ENCODE measurements at regions not wholly inside any gene's neighbourhood (a gene's known extent, or its start where the extent isn't known, plus 50 kb on each side); places are given as distances from the start of the nearest gene placed in this dataset.
A peak's percentile ranks its signal among the peaks of the same experiment; 100 is the strongest.

DNA sequence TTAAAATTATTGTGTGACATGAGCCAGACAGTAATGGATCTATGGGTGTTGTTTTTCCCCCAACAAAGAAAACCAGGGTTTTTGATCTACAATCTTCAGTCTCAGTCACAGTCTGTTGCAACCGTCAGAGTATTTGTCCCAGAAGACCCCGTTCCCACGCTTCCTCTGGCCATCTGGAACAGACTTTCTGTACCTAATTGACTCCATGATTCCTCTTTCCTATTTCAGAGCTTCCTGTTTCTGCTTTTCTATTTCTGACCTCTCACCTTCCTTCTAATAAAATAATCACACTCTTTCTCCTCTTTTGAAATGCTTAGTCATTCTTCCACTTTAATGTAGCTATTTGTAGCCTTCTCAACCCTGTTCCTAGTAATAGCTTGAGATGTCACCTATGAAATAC, 1044.8 kb downstream of the DTWD2 start:
- DNase-seq, result no peak

DNA sequence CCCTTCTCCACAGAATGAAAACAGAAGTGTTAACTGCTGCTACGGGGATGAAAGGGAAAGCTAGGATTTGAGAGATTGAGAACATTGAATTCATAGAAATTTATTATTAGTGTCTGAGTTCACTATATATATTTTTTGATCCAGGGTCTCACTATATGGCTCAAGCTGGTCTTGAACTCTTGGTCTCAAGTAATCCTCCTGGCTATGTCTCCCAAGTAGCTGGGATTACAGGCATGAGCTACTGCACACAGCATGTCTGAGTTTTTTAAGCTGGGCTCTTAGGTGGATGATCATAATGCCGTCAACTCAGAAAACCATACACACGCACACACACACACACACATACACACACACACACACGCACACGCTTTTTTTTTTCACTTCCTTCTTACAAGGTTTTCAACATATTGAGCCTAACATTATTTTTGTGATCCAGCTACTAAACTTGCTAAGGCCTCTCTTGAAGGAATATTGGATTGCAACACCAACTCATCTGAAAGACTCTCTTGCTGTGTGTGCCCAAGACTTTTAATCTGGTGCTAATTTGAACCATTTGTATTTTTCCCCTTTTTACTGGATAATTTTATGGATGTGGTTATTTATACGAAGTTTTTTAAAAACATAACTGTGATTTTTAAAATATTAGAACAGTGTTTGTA, 1045.4 kb downstream of the DTWD2 start:
- no peak for DNase-seq

DNA sequence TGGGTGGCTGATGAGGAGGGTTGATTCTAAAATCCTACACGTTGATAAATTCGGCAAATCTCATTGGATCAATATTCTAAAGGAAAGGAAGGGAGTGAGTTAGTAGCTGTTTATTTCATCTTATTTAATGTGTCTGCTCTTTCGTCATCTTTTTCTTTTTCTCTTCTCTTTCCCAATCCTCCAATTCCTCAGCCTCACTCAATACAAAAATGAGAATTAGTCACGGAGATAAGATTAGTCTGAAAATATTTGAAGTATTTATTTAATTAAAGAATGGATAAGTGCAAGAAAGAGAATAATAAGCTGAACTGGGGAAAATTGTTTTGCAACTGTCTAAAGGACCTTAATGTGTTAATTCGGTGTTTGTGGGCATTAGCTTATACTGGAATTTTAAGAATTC, 1095.1 kb downstream of the DTWD2 start:
- no peak for DNase-seq

DNA sequence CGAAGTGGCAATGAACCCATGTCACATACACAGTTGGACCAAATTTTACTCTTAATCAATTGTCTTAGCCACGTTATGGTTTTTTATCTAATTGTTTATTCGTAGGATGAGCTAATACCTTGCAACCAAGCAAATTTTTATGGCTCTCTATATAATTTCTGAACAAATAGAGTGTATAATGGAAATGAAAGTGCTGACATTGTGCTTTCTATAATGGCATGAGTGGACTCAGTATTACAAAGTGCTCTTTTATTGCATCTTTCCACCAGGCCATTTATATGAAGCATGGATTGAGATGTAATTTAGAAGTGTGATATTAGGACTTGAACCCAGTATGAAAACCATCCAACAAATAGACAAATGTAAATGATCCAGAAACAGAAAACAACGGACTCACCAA, 1096.0 kb downstream of the DTWD2 start:
- no peak for DNase-seq

DNA sequence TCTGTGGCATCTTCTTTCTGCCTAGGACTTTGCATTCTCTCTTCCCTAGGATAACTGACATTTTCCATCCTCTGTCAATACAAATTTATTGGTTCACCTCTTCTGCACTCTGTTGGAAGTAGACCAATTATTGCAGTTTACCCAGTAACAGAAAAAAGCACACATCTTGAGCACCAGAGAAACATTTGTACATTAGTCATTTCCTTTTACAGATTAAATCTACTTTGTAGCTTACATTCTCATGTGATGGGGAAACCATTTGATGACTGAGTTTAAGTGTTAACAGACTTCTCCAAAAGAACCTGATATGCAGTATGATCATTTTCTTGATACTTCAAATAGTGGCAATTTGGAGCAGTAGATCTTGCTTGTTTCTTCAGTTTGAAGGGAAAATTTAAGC, 1098.8 kb downstream of the DTWD2 start:
- DNase-seq, result no peak

DNA sequence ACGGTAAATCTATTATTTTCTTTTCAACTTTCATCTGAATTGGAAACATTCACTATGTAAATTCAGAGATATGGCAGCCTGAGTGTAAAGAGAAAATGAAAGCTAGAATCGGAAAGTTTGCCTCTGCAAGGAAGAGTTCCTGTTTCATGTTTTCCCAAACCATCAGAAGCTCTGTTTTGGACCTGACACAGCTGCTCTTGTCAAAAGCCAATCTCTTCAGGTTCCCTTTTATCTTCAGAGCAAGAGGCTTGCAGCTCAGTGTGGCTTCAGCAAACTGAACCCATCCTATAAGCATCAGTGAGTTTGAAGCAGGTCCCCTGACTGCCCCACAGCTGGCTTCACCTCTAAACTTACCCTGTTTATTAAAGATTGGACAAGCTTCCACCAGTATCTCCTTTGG, 1099.7 kb downstream of the DTWD2 start:
- peak; percentile 17 for DNase-seq

DNA sequence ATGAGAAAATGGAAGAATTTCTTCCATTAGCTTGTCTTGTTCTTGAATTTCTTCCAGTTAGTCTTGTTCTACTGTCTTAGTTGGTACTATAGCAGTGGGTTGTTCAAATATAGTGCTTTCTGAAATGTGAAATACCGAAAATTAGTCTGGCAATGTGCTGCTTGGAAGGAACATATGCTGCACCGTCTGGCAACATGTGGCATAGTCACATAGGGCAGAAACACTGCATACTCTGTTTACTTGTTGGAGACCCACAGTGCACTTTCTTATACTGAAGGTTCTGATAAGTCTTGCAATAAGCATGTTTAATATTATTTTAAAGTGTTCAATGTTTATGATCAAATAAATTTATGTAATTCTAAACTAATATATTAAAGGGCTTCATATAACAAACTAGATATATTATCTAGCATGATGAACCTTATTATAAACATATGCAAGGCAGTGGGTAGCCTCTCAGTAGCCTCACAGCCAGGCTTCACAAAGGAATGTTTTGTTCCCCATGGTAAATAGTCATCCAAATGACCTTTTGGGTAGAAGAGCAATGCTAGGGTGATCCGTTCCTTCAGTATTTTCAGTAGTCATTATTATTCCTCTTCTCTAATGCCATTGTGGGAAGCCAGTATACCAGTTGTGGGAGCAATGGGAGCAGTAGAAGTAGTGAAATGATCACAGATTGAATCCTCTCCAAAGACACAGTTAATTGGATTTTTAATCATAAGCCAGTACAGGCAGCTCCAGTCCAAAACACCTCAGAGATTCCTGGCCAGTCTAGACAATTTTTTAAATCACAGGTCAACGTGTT, 1106.7 kb downstream of the DTWD2 start:
- DNase-seq, result no peak

DNA sequence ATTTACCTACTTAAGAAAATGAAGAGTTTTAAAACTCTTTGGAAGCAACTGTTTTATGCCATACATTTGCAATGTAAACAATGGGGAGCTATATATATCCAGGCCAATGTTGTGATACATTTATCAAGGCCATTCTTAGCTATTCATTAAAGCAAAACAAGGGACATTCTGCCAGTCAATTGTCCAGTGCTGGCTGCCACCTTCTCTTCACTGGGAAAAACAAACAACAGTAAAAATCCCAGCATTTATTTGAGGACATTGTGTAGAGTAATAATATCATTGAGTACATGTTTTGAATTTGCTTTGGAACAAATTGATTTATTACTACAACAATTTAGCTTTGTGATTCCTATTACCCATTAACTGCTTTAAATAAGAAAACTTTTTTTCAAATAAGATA, 1107.4 kb downstream of the DTWD2 start:
- no peak for DNase-seq

DNA sequence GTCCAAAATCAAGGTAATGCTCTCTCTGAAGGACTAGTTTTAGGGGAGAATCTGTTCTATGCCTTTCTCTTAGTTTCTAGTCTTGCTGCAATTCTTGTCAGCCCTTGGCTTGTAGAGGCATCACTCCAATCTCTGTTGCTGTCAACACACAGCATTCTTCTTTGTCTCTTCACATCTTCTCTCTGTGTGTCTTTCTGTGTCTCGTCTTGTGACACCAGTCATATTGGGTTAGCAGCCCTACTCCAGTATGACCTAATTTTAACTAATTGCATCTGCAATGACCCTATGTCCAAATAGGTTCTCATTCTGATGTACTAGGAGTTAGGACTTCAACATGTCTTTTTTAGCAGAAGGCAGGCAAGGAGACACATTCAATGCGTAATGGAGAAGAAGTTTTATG, 1110.6 kb downstream of the DTWD2 start:
- no peak for DNase-seq

DNA sequence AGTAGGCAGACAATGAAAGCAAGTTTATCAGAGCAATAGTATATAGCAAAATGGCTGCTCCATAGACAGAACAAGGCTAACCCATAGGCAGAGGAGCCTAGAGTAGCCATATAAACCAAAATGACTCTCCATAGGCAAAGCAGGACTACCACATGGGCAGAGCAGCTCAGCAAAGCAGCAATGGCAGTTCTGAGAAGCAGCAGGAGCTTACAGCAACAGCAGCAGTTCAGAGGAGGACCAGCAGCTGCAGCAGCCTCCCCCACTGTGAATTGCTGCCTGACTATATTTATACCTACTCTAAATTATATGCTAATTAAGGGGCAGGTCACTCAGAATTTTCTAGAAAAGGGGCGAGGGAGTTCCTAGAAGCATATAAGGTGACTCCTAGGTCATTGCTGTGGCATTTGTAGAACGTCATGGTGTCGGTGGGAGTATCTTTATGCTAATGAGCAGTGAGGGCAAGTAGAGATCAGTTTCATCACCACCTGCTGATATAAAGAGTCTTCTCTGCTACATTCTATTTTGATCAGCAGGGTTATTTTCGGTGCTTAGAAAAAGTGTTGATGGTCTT, 1115.5 kb downstream of the DTWD2 start:
- no peak for DNase-seq

DNA sequence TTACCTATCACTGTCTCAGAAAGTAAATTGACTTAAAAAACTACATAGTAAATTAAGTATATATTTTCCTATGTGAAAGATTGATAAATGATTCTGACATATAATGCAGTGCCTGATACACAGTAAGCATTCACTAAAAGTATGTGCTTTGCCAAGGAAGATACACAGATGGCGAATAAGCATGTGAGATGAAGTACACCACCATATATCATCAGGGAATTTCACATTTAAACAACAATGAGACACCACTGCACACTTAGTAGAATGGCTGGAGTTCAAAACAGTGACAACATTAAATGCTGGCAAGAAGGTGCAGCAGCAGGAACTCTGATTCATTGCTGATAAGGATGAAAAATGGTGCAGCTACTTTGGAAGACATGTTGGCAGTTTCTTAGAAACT, 1118.8 kb downstream of the DTWD2 start:
- DNase-seq, result no peak

DNA sequence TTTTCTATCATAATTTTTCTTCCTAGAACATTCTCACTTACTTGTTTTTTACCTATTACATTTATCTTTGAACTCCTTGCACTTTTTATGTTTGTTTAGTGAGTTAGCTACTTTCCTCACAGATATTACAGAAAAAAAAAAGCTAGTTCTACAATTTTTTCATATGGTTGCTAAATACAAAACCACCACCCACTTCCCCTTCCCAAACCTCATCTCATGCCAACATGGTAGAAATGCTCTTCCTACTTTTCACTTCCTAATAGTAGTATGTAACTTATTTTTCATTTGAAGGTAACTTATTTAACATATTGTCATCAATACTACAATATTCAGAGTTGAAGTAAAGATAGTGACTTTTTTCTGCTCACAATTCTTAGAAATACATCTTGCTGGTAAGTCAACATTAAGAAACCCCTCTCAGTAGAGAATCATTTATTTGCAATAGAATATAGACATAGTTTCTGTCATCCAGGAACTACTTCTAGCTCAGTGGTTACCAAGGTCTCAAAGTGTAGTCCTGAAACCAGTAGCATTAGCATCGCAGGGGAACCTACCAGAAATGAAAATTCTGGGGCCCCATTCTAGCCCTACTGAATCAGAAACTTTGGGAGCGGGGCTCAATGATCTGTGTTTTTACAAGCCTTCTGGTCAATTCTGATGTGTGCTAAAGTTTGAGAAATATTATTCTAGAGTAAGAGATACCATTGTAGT, 1124.6 kb downstream of the DTWD2 start:
- no peak for DNase-seq

DNA sequence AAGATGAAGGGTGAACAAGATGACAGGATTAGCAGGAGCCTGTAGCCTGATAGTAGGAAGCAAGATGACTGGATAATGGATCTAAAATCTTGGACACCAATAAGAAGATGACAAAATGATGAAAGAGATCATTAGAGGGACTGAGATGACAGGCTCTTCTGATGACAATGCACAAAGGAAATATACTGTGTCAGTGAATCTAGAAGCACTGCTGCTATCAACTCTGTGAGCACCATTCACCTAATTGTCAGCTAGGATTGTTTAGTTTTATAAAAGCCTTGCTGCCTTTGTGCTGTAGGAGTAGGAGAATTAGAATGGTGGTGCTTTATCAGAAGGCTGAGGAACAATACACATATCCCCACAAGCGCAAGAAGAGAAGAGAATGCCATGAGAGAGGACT, 1127.8 kb downstream of the DTWD2 start:
- DNase-seq, result no peak

DNA sequence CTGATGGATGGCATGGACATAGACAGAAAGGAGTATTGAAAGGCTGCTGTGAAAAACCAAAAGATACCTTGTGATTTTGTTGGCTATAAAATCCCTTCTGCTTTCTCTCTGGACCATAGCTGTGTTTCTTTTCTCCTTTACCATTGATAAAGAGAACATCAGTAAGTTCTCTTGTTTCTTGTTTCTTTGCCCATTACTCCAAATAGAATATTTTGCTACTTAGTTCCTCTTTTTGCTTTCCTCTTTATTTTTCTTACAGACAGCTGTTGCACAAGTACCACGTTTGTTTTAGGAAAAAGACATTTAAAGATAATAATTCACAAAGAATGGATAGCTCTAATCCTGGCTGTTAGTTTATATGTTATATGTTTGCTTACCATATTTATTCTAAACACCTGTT, 1129.2 kb downstream of the DTWD2 start:
- DNase-seq, result no peak

DNA sequence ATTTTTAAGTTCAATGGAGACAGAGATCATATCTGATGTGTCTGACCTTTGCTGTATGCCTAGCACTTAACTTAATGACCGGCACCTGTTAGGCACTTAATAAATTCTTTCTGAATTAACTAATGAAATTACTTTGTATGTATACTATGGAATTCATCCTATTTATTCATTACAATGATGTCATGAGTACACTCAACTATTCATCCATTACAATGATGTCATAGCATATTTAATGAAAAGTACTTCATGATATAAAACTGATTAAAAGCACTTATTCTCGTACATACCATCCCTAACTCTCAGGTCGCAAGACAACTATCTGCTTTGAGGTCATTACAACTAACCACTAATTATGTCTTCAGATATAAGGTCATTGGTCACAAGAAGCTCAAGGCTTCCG, 1131.6 kb downstream of the DTWD2 start:
- no peak for DNase-seq

DNA sequence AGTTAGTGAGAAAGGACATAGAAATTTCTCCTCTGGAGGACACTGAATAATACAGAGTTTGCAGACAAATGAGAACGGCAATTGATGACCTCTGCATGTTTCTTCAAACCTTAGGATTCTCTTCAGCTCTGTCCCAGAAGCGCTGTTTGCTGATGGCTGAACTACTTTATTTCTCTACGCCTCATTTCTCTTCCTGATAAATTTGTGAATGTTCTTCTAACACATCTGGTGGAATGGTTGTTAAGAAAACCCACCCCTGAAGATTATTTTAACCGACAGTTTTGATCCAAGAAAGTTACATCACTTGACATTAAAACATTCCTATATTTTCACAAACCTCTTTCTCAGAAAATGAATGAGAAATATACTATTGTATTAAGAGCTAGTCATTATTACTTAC, 1150.6 kb downstream of the DTWD2 start:
- peak; percentile 17 for DNase-seq

DNA sequence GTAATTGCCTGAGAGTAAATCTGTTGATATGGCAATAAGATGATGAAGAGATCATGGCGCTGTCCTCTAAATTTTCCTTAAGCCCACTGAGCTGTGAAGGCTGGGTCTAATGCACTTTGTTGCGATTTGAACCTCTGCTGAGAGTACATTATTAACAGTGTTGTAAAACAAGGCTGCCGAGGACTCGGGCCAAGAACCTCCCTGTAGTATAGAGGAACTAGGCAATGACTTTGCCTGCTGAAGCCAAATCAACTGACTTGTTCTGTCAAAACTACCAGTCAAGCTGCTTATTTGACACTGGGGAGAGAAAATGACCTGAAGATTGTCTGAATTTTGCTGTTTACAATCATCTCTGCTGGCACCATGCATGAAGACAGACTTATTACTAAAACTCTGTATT, 1154.7 kb downstream of the DTWD2 start:
- DNase-seq, result peak; percentile 57

DNA sequence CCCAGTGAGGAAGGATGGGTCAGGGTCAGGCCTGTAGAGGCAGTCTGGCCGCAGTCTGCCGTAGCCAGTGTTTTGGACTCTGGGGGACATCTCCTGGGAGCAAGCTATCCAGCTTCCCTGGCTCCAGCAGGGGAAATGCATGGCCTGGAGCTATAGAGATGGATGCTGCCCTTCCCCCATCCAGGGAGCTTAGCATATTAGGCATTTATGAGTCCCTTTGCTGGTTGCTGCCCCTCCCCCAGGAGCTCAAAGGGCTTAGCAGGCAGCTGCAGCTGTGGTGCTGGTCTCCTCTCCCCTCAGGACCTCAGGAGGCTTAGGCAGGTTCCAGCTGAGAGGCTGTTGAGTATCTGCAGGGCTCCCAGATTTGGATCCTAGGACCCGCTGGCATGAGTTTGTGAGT, 1158.7 kb downstream of the DTWD2 start:
- DNase-seq, result no peak

DNA sequence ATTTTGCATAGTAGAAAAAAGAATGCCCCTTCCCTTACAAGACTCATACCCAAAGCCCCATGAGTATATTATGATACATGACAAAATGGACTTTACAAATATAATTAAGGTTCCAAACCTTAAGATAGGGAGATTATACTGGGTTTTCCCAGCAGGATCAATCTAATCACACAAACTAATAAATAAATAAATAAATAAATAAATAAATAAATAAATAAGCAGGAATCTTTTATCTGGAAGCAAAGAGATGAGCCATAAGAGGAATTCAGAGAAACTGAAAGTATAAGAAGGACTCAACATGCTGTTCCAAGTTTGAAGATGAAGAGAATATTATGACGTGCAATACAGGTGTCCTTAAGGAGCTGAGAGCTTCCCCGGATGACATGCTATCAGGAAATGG, 1174.5 kb downstream of the DTWD2 start:
- no peak for DNase-seq

DNA sequence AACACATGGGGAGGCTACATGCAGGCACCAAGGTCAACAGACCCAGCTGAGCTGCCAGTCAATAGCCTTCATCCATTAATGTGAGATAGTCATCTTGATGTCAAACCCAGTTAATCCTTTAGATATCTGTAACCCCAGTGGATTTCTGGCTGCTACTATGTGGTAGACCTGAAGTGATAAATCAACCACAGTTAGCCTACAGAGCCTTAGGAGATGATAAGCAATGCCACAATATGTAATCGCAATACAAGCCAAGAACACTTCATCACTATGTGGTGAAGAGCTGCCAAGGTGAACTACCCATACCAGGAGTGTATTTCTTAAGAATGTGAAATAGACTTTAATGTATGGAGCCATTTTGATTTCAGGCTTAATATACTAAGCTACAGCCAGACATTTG, 1175.5 kb downstream of the DTWD2 start:
- no peak for DNase-seq

DNA sequence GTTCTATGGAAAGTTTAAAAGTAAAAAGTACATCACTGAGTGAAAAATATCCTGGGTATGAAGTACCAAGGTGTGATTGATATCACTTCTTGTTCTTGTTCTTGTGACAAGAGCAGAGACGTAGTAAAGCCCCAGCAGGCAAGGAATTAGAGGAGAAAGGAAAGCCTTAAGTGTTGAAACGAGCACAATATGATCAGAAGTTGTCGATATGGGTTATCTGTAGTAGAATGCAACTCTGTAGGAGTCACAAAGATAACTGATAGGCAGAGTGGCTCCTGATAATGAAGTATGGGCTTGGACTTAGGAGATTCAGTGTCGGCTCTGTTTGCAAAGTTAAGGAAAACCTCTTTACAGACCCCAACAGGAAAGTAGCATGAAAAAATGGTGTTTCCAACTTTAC, 1179.1 kb downstream of the DTWD2 start:
- no peak for DNase-seq

DNA sequence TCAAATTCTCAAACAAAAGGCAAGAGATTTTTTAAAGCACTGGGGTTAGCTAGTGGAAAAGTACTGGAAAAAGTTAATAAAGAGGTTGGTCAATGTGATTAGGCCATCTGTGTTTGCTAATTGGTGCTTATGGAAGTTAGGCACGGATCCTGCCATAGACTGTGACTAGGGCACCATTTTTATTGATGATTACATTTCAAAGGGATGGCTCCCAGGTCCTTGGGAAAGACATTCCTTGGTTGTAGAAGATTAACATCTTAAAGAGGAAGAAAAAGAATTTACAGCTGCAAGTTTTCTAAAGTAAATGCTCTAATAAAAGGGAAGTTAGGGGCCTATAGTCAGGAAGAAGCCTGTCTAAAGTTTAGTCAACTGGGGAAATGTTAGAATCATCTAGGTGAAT, 1183.3 kb downstream of the DTWD2 start:
- DNase-seq, result no peak

DNA sequence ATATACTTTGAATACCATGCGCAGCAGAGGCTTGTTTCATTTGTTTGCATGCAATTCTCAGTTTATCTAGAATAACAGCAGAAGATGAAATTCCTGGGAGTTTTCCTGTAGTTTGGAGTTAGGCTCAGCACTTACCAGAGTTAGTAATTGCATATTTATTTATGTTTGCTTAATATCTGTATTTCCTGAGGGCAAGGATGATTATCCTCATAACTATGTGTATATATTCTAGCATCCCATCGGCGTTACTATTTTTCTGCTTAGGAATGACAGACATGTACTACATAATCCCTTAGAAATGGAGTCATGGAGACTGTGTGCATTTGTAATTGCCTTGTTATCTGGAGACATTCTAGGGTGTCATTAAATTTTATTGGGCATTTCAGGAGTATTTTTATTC, 1184.8 kb downstream of the DTWD2 start:
- no peak for DNase-seq

Measured in muscle of arm (tissue), 1 donor.